ENCODE measurements at regions not wholly inside any gene's neighbourhood (a gene's known extent, or its start where the extent isn't known, plus 50 kb on each side); places are given as distances from the start of the nearest gene placed in this dataset.

- TF ChIP-seq CTCF (CRISPR knock-in tag; IDR thresholded peaks at IDR 0.05) = no peak
- no peak for TF ChIP-seq SMAD9 (CRISPR knock-in tag; IDR thresholded peaks at IDR 0.05)
- TF ChIP-seq SRF (IDR thresholded peaks at IDR 0.05; ENCODE audit: low read depth, low read length) = no peak
- no peak for TF ChIP-seq TBL1XR1 (IDR thresholded peaks at IDR 0.05; ENCODE audit: borderline replicate concordance, low read length, partially characterized antibody)
- no peak for TF ChIP-seq ZNF850 (CRISPR knock-in tag; conservative IDR thresholded peaks at IDR 0.05)
- no peak for TF ChIP-seq TP53 (CRISPR knock-in tag; conservative IDR thresholded peaks at IDR 0.05)
- TF ChIP-seq NFE2 (CRISPR knock-in tag; IDR thresholded peaks at IDR 0.05) = no peak
- no peak for TF ChIP-seq ZNF326 (CRISPR knock-in tag; IDR thresholded peaks at IDR 0.05; ENCODE audit: borderline replicate concordance)
- no peak for TF ChIP-seq FOXM1 (CRISPR knock-in tag; IDR thresholded peaks at IDR 0.05)
- TF ChIP-seq ELF4 (CRISPR knock-in tag; IDR thresholded peaks at IDR 0.05; ENCODE audit: borderline replicate concordance) = no peak
Measured at GRCh38 chr10:131420867-131421266, 109.3 kb upstream of the TCERG1L start.
